HepG2 (cell line): ENCODE measurements at regions not wholly inside any gene's neighbourhood (a gene's known extent, or its start where the extent isn't known, plus 50 kb on each side); places are given as distances from the start of the nearest gene placed in this dataset.

ENCODE experiments used
- ATAC-seq: fragments of 200-7000 bp; cut with Tn5 transposase; 3 replicates; pipeline ENCODE4 v1.9.1; 2020; ENCODE audit warnings: mild to moderate bottlenecking, moderate library complexity
- BruUV-seq: library from RNA; stranded (reverse); fragments of 400-500 nt; replicated peaks from 2 replicates; lab custom pipeline; 2021; lab: Mats Ljungman, UMichigan
- CTCF ChIA-PET: fragments of 300-600 bp; formaldehyde crosslinking; extraction: SDS; loops from one replicate; lab custom pipeline; 2021; ENCODE audit warnings: low total read pairs, inconsistent platforms, low intra/inter-chr PET ratio; lab: Yijun Ruan, JAX
- POLR2A ChIA-PET: fragments of 350-600 bp; sonication (Branson Sonifier 250); formaldehyde crosslinking; loops from one replicate; lab custom pipeline; 2020; ENCODE audit warnings: antibody characterized with exemption, inconsistent platforms; lab: Yijun Ruan, JAX
- DNase-seq: peaks from one replicate; pipeline ENCODE4 v3.0.0-alpha.2; 2015; ENCODE audit warnings: low spot score
- FAIRE-seq: peaks from 3 replicates; lab custom pipeline; 2011; peaks lifted over from hg19 to GRCh38; lab: Jason Lieb, UNC
- H2AFZ ChIP-seq: one replicate; pipeline ENCODE4 v1.6.1; 2011; ENCODE audit warnings: low read length, inconsistent platforms
- H3K27ac ChIP-seq: fragments of 300-600 bp; 3 replicates; pipeline ENCODE4 v1.8.0; 2011; ENCODE audit warnings: mixed run types, mild to moderate bottlenecking, mixed read lengths, low read length, inconsistent platforms; ENCODE audit not compliant: insufficient read depth; ENCODE audit errors: extremely low read length
- H3K27me3 ChIP-seq, 2 experiments: fragments of 200-600 bp in 1 of 2; 2 replicates in 1 of 2; 3 replicates in 1 of 2; pipeline versions ENCODE4 v1.6.0 to v1.8.0; 2011; ENCODE audit warnings: low read length in 2 of 2, mild to moderate bottlenecking in 2 of 2, moderate library complexity in 2 of 2, inconsistent platforms in 1 of 2; ENCODE audit not compliant: insufficient read depth in 2 of 2, control insufficient read depth in 1 of 2
- H3K36me3 ChIP-seq, 2 experiments: fragments of 200-600 bp in 1 of 2; replicated peaks in 1 of 2; 2 replicates in 1 of 2; 3 replicates in 1 of 2; pipeline versions ENCODE4 v1.5.1 to v1.8.0; 2011; ENCODE audit warnings: low read length in 2 of 2, inconsistent platforms in 1 of 2; ENCODE audit not compliant: insufficient read depth in 2 of 2, control insufficient read depth in 1 of 2
- H3K4me1 ChIP-seq: 2 replicates; pipeline ENCODE4 v1.5.1; 2012; ENCODE audit warnings: low read length, inconsistent platforms; ENCODE audit not compliant: insufficient read depth
- H3K4me2 ChIP-seq: 2 replicates; pipeline ENCODE4 v1.6.0; 2011; ENCODE audit warnings: low read depth, low read length, inconsistent platforms
- H3K4me3 ChIP-seq, 3 experiments: fragments of 200-600 bp in 1 of 3; sonication (generic), shearing (Covaris generic) in 1 of 3; replicated peaks in 1 of 3; 2 replicates each; pipeline ENCODE4 v1.5.1; 2011 to 2016; ENCODE audit warnings: low read length in 3 of 3, inconsistent platforms in 2 of 3, low read depth in 2 of 3, mild to moderate bottlenecking in 2 of 3, control low read depth in 1 of 3, mixed read lengths in 1 of 3; ENCODE audit not compliant: insufficient read depth in 1 of 3
- H3K79me2 ChIP-seq: one replicate; pipeline ENCODE4 v1.6.1; 2011; ENCODE audit warnings: low read length, inconsistent platforms; ENCODE audit not compliant: insufficient read depth
- H3K9ac ChIP-seq: 2 replicates; pipeline ENCODE4 v1.6.0; 2011; ENCODE audit warnings: mild to moderate bottlenecking, low read depth, low read length, inconsistent platforms; ENCODE audit not compliant: insufficient read depth
- H3K9me3 ChIP-seq: 2 replicates; pipeline ENCODE4 v1.5.1; 2012; ENCODE audit warnings: mild to moderate bottlenecking, low read length
- H4K20me1 ChIP-seq: 2 replicates; pipeline ENCODE4 v1.6.0; 2011; ENCODE audit warnings: inconsistent platforms, mild to moderate bottlenecking, low read length, moderate library complexity; ENCODE audit not compliant: insufficient read depth
- EP300 ChIP-seq, 3 experiments: sonication (generic) in 1 of 3; formaldehyde crosslinking in 1 of 3; IDR thresholded peaks; 2 replicates each; pipeline versions ENCODE4 v1.5.1 to v1.6.1; 2011 to 2020; ENCODE audit warnings: low read depth in 2 of 3, low read length in 2 of 3, borderline replicate concordance in 1 of 3, improper control_type of control experiment in 1 of 3, mild to moderate bottlenecking in 1 of 3, missing genetic modification reagents in 1 of 3, moderate library complexity in 1 of 3
- GATAD2A ChIP-seq: IDR thresholded peaks from 2 replicates; pipeline ENCODE4 v1.6.1; 2016
- HNF4A ChIP-seq: sonication (generic); formaldehyde crosslinking; IDR thresholded peaks from 2 replicates; pipeline ENCODE4 v1.4.0; 2020; ENCODE audit warnings: missing genetic modification reagents
- ISL2 ChIP-seq: sonication (generic); formaldehyde crosslinking; IDR thresholded peaks from 2 replicates; pipeline ENCODE4 v1.5.0; 2020; ENCODE audit warnings: missing genetic modification reagents
- KDM3A ChIP-seq: IDR thresholded peaks from 2 replicates; pipeline ENCODE4 v1.6.1; 2018; ENCODE audit warnings: low read depth, missing compliant biosample characterization
- PCBP2 ChIP-seq: fragments of 200-400 bp; formaldehyde crosslinking; optimal IDR thresholded peaks from 2 replicates; pipeline ENCODE3; 2018; ENCODE audit warnings: low read length, low read depth; ENCODE audit not compliant: poor library complexity, severe bottlenecking
- RAD51 ChIP-seq: fragments of 450-650 bp; IDR thresholded peaks from 2 replicates; pipeline ENCODE4 v1.6.1; 2016; ENCODE audit warnings: borderline replicate concordance
- TGIF2 ChIP-seq: IDR thresholded peaks from 2 replicates; pipeline ENCODE4 v1.6.1; 2016; ENCODE audit warnings: control low read depth, missing compliant biosample characterization
- ZNF205 ChIP-seq: IDR thresholded peaks from 2 replicates; pipeline ENCODE4 v1.6.1; 2018; ENCODE audit warnings: missing biosample characterization, missing genetic modification reagents
- ZNF296 ChIP-seq: sonication (generic); formaldehyde crosslinking; conservative IDR thresholded peaks from 2 replicates; pipeline ENCODE4 v1.5.0; 2020; ENCODE audit warnings: mild to moderate bottlenecking, missing genetic modification reagents
- WGBS: methylation state at CpG from one replicate; pipeline ENCODE4 v1.1.6; 2017; ENCODE audit warnings: low lambda C conversion rate; 5-methylcytosine and 5-hydroxymethylcytosine counted together
- in situ Hi-C: cut with HindIII; loops from 2 replicates; pipeline ENCODE4 v1.10.0; 2017; ENCODE audit warnings: low pct_unique_long_range_greater_than_20kb; ENCODE audit not compliant: extremely low pct_ligation_motif_present
- intact Hi-C: fragments of 100-400 bp; cut with micrococcal nuclease; formaldehyde crosslinking; loops from one replicate; pipeline ENCODE4 v1.10.0; 2022; ENCODE audit not compliant: unreplicated experiment
- TF ChIP-seq, protein P1 (sequence below): sonication (generic); formaldehyde crosslinking; IDR thresholded peaks from 2 replicates; pipeline ENCODE4 v1.9.0; 2021; ENCODE audit warnings: mild to moderate bottlenecking, missing genetic modification reagents

DNA sequence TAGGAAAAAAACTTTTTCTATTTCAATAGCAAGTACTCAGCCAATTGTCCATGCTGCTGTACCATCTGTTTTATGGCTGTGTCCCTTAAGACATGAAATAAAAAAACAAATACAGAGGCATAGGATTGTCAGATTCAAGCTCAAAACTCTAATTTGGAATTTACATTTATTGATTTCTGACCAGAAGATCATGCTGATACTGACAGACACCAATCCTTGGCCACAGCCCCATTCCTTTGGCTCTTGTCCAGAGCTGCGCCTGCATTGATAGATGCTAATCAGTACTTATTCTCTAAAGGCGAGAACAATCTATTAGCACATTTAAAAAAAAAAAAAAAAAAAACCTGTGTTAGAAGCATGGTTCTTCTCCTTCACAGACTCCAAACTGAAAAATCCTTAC is 384.6 kb downstream of the TMEM232 start:
- Histone ChIP-seq H3K9ac (no peak overlapping the region), H3K27ac (no peak overlapping the region), H4K20me1 (no peaks in the 10 kb centered on the region), H3K79me2 (no peaks in the 10 kb centered on the region), H3K4me3 (no peak overlapping the region), H3K4me1 (peaks cover 34% of the 10 kb centered on the region), H2AFZ (no peak overlapping the region), H3K4me2 (no peak overlapping the region), H3K36me3 (no peaks in the 10 kb centered on the region), H3K9me3 (no peaks in the 10 kb centered on the region), H3K27me3 (no peaks in the 10 kb centered on the region)
- ChIA-PET POLR2A (no interaction called here), CTCF (no interaction called here)
- DNase-seq (no peak), ATAC-seq (no peak), FAIRE-seq (no peak)
- intact Hi-C loops, result no loop called here
- TF ChIP-seq RAD51 (no peak), TGIF2 (CRISPR knock-in tag) (no peak), KDM3A (CRISPR knock-in tag) (no peak), ZNF296 (CRISPR knock-in tag) (no peak)
- in situ Hi-C loops, result loop anchor here (25.0 kb wide), 1 partner anchor 655 kb away; the partner anchor contains the start of gene MAN2A1
- BruUV-seq, result no TSS peak
- 95% methylated on average over 2 of the region's 2 CpGs for WGBS

DNA sequence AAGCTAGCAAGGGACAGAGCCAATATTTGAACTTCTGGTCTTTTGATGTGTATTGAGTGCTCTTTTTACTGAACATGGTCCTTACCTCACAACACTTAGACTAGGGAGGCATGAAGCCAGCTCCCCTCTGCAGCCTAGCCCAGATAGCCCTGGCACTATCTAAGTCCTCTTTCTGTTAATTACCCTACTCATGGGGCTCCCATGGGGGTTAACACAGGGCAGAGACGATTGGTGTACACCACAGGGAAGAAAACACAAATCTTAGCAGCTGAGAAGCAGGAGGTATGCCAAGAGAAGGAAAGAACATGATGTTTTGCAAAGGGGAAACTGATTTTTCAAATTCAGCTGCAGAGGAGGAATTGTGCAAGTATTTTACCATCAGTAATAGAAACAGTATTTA is 383.8 kb downstream of the TMEM232 start:
- H3K9me3 ChIP-seq, result no peaks in the 10 kb centered on the region
- peak; percentile 78 for ATAC-seq
- WGBS, result 71% methylated on average over 1 of the region's 1 CpG
- no peak overlapping the region for H3K27ac ChIP-seq
- no peak overlapping the region for H3K9ac ChIP-seq
- intact Hi-C loops (no loop called here), in situ Hi-C loops (loop anchor here (25.0 kb wide), 1 partner anchor 655 kb away; the partner anchor contains the start of gene MAN2A1)
- peaks cover 42% of the 10 kb centered on the region for H3K4me1 ChIP-seq
- TF ChIP-seq ZNF205 (CRISPR knock-in tag), result 0 out of 2 replicates have a peak, but pooled peaks have one; percentile 48
- TF ChIP-seq HNF4A (CRISPR knock-in tag), result peak; percentile 35
- no peak for TF ChIP-seq PCBP2
- TF ChIP-seq ISL2 (CRISPR knock-in tag), result peak; percentile 35; the same call in 1 of the 2 replicates
- TF ChIP-seq, protein P1, sequence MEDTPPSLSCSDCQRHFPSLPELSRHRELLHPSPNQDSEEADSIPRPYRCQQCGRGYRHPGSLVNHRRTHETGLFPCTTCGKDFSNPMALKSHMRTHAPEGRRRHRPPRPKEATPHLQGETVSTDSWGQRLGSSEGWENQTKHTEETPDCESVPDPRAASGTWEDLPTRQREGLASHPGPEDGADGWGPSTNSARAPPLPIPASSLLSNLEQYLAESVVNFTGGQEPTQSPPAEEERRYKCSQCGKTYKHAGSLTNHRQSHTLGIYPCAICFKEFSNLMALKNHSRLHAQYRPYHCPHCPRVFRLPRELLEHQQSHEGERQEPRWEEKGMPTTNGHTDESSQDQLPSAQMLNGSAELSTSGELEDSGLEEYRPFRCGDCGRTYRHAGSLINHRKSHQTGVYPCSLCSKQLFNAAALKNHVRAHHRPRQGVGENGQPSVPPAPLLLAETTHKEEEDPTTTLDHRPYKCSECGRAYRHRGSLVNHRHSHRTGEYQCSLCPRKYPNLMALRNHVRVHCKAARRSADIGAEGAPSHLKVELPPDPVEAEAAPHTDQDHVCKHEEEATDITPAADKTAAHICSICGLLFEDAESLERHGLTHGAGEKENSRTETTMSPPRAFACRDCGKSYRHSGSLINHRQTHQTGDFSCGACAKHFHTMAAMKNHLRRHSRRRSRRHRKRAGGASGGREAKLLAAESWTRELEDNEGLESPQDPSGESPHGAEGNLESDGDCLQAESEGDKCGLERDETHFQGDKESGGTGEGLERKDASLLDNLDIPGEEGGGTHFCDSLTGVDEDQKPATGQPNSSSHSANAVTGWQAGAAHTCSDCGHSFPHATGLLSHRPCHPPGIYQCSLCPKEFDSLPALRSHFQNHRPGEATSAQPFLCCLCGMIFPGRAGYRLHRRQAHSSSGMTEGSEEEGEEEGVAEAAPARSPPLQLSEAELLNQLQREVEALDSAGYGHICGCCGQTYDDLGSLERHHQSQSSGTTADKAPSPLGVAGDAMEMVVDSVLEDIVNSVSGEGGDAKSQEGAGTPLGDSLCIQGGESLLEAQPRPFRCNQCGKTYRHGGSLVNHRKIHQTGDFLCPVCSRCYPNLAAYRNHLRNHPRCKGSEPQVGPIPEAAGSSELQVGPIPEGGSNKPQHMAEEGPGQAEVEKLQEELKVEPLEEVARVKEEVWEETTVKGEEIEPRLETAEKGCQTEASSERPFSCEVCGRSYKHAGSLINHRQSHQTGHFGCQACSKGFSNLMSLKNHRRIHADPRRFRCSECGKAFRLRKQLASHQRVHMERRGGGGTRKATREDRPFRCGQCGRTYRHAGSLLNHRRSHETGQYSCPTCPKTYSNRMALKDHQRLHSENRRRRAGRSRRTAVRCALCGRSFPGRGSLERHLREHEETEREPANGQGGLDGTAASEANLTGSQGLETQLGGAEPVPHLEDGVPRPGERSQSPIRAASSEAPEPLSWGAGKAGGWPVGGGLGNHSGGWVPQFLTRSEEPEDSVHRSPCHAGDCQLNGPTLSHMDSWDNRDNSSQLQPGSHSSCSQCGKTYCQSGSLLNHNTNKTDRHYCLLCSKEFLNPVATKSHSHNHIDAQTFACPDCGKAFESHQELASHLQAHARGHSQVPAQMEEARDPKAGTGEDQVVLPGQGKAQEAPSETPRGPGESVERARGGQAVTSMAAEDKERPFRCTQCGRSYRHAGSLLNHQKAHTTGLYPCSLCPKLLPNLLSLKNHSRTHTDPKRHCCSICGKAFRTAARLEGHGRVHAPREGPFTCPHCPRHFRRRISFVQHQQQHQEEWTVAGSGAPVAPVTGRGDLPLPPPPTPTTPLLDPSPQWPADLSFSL (CRISPR knock-in tag), result no peak
- 0 out of 2 replicates have a peak, but pooled peaks have one; percentile 19 for TF ChIP-seq GATAD2A
- TF ChIP-seq EP300 (IDR thresholded peaks at IDR 0.05; ENCODE audit: low read depth in 2 of 2, low read length in 2 of 2), result peak in 1 of 2 experiments; percentile 11; a peak in 1 of 4 replicates
- no peak for TF ChIP-seq EP300 (CRISPR knock-in tag; IDR thresholded peaks at IDR 0.05; ENCODE audit: borderline replicate concordance)
- ChIA-PET POLR2A (no interaction called here), CTCF (no interaction called here)
- no peaks in the 10 kb centered on the region for H4K20me1 ChIP-seq
- no peaks in the 10 kb centered on the region for H3K79me2 ChIP-seq
- peak overlapping the region; percentile 8; the same call in 1 of the 2 replicates for H3K4me2 ChIP-seq
- no peaks in the 10 kb centered on the region for H3K36me3 ChIP-seq
- DNase-seq, result peak; percentile 36
- BruUV-seq, result no TSS peak
- no peak for FAIRE-seq
- no peak overlapping the region for H2AFZ ChIP-seq
- no peak overlapping the region for H3K4me3 ChIP-seq
- no peaks in the 10 kb centered on the region for H3K27me3 ChIP-seq
